Stomach (tissue), 8 donors: ENCODE measurements at regions not wholly inside any gene's neighbourhood (a gene's known extent, or its start where the extent isn't known, plus 50 kb on each side); places are given as distances from the start of the nearest gene placed in this dataset.

Source experiments
- DNase-seq, 2 donors: peaks; one replicate each; pipeline versions ENCODE4 v3.0.0 to v3.0.0-alpha.2; 2013 to 2019
- H3K27ac ChIP-seq, 5 donors: fragments of 200-600 bp in 4 of 5; sonication (generic) in 4 of 5; one replicate each; pipeline ENCODE4 v1.5.1; 2013 to 2019; ENCODE audit warnings: mild to moderate bottlenecking in 1 of 5, moderate library complexity in 1 of 5
- H3K27me3 ChIP-seq, 3 donors: fragments of 200-600 bp; sonication (generic); one replicate each; pipeline ENCODE4 v1.5.1; 2017 to 2019; ENCODE audit warnings: mixed run types in 1 of 3
- H3K36me3 ChIP-seq, 4 donors: fragments of 200-600 bp; sonication (generic); 1 replicate in 3 of 4; 2 replicates in 1 of 4; pipeline ENCODE4 v1.5.1; 2016 to 2019
- H3K4me1 ChIP-seq, 4 donors: fragments of 200-600 bp; sonication (generic); one replicate each; pipeline ENCODE4 v1.5.1; 2016 to 2019
- H3K4me3 ChIP-seq, 4 donors: fragments of 200-600 bp; sonication (generic) in 3 of 4; one replicate each; pipeline ENCODE4 v1.5.1; 2016 to 2019; ENCODE audit warnings: mild to moderate bottlenecking in 1 of 4
- H3K9me3 ChIP-seq, 4 donors: fragments of 200-600 bp; sonication (generic); one replicate each; pipeline ENCODE4 v1.5.1; 2016 to 2019
- CTCF ChIP-seq, 7 experiments: fragments of 450-650 bp in 4 of 7; fragments of 200-600 bp in 3 of 7; sonication (generic) in 3 of 7; IDR thresholded peaks; one replicate each; pipeline ENCODE4 v1.5.1; 2016 to 2019; ENCODE audit warnings: antibody characterized with exemption in 7 of 7, control low read depth in 2 of 7, mild to moderate bottlenecking in 1 of 7
- EP300 ChIP-seq: sonication (generic); formaldehyde crosslinking; IDR thresholded peaks from one replicate; pipeline ENCODE4 v1.6.1; 2017; ENCODE audit warnings: antibody characterized with exemption
- POLR2A ChIP-seq, 4 donors: fragments of 450-650 bp; IDR thresholded peaks; one replicate each; pipeline ENCODE4 v1.6.1; 2016; ENCODE audit warnings: antibody characterized with exemption in 4 of 4, control low read depth in 2 of 4, mild to moderate bottlenecking in 1 of 4, moderate library complexity in 1 of 4
- POLR2AphosphoS5 ChIP-seq, 3 donors: sonication (generic); formaldehyde crosslinking; IDR thresholded peaks; one replicate each; pipeline ENCODE4 v1.6.1; 2016; ENCODE audit warnings: antibody characterized with exemption in 3 of 3
- WGBS, 5 donors: extraction: QIAGEN DNeasy Blood & Tissue Kit in 3 of 5; methylation state at CpG; one replicate each; pipeline versions ENCODE4 v1.1.5 to v1.1.7; 2013 to 2018; 5-methylcytosine and 5-hydroxymethylcytosine counted together
- intact Hi-C: fragments of 100-400 bp; cut with DNase I; formaldehyde crosslinking; loops from one replicate; pipeline ENCODE4 v1.15.1; 2023; ENCODE audit warnings: low total_unique reads
- donor health status: healthy with polysubstance abuse.
- donor health status: Bipolar disorder and iron deficiency.
- donor health status: healthy.

DNA sequence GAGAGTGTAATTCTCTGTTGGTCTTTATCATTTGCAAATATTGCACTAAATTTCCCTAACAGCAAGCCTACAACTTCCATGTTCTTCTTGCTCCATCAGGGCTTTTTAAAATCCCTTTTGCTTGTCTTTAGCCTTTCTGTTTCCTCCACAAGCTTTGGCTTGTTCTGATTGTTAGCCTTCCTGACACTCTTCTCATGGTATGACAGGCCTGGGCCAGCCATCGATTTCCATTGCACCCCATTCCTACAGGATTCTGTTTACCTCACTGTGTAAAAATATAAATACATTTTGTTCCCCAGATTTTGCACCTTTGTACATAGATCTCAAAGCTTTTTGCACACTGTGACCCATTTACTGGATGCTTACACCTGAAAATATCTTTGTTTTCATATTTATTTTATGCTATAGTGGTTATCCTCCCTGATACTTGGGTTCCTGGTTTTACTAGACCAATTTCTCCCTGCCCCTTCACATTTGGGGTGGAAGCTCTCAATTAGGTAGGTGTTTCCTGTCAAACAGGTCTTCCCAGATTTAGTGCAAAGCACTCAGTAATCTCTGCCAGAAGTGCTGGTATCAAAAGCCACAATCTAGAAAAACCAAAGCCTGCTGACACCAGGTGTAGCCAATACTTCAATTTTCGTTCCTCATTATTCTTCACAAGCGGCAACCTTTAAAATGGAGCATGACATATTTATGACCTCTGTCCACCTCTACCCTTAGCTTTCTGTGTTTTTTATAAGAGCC lies 57.9 kb upstream of the PPP2R3A start:
- Histone ChIP-seq H3K27ac (no peak overlapping the region), H3K36me3 (no peaks in the 10 kb centered on the region), H3K9me3 (no peaks in the 10 kb centered on the region), H3K4me3 (no peak overlapping the region), H3K4me1 (peaks cover 0 to 7% (median 3%) of the 10 kb centered on the region in 4 donors), H3K27me3 (peaks cover 0 to 4% (median 0%) of the 10 kb centered on the region in 3 donors)
- TF ChIP-seq POLR2A (IDR thresholded peaks at IDR 0.05) (no peak), CTCF (IDR thresholded peaks at IDR 0.05) (no peak), POLR2AphosphoS5 (IDR thresholded peaks at IDR 0.05) (no peak)
- intact Hi-C loops, result no loop called here
- DNase-seq, result peak in 1 of 2 donors; percentile 10
- WGBS, 5 donors, result 47 to 65% (median 56%) methylated on average over 3 of the region's 3 CpGs

DNA sequence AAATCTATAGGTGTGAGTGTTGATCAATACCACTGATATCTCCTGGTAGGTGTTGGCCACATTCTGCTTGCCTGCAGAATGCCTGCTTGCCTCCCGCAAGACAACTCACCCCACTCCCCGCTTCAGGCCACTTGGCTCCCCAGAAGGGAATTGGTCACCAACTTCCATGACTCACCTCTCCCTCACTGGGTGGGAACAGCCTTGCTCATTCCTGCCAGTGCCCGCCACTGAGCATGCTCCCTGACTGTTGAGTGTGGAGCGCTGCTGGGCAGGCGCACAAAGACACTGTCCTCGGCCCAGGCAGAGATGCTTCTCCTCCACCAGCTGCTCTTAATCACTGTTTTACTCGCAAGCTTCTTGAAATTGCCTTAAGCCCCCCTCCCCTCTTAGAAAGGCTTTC lies 57.3 kb upstream of the PPP2R3A start:
- Histone ChIP-seq H3K27me3 (peaks cover 0 to 2% (median 0%) of the 10 kb centered on the region in 3 donors), H3K4me3 (no peak overlapping the region), H3K9me3 (no peaks in the 10 kb centered on the region), H3K4me1 (peaks cover 0 to 7% (median 3%) of the 10 kb centered on the region in 4 donors), H3K27ac (no peak overlapping the region), H3K36me3 (no peaks in the 10 kb centered on the region)
- intact Hi-C loops, result no loop called here
- DNase-seq, result peak in 1 of 2 donors; percentile 9
- no peak for TF ChIP-seq EP300
- no peak for TF ChIP-seq POLR2A (IDR thresholded peaks at IDR 0.05)
- TF ChIP-seq POLR2AphosphoS5 (IDR thresholded peaks at IDR 0.05), result no peak
- no peak for TF ChIP-seq CTCF (IDR thresholded peaks at IDR 0.05)
- WGBS, 5 donors, result 84 to 91% (median 89%) methylated on average over 7 of the region's 7 CpGs

- Histone ChIP-seq H3K9me3 (no peaks in the 10 kb centered on the region), H3K4me1 (peaks cover 0 to 7% (median 3%) of the 10 kb centered on the region in 4 donors), H3K4me3 (no peak overlapping the region), H3K27me3 (no peaks in the 10 kb centered on the region), H3K36me3 (no peaks in the 10 kb centered on the region), H3K27ac (no peak overlapping the region)
- DNase-seq, result no peak
- TF ChIP-seq POLR2AphosphoS5 (IDR thresholded peaks at IDR 0.05), result no peak
- TF ChIP-seq CTCF (IDR thresholded peaks at IDR 0.05), result no peak
- no peak for TF ChIP-seq EP300
- no peak for TF ChIP-seq POLR2A (IDR thresholded peaks at IDR 0.05)
- WGBS, 5 donors, result 85 to 100% (median 95%) methylated on average over 1 of the region's 1 CpG
- intact Hi-C loops, result no loop called here
Observed at GRCh38 chr3:135908737-135909136, 56.8 kb upstream of the PPP2R3A start.

DNA sequence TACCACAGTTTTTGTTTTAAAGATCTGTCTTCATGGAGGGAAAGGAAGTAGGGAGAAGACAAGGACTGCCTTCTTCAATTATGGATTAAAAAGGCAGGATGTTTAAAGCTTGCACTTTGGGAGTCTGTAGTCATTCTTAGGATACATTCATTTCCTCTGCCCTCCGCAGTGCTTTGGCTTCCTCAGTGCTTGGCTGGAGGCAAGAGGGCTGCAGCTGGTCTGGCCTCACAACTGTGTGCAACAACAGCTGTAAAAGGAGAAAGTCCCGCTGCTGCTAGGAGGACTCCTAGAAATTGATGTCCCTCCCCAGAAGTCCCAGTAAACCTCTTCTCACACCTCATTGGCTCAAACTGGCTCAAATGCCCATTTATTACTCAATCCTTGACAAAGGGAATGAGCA lies 54.4 kb upstream of the PPP2R3A start:
- intact Hi-C loops, result no loop called here
- TF ChIP-seq CTCF (IDR thresholded peaks at IDR 0.05), result no peak
- no peak for TF ChIP-seq POLR2AphosphoS5 (IDR thresholded peaks at IDR 0.05)
- no peak for TF ChIP-seq POLR2A (IDR thresholded peaks at IDR 0.05)
- TF ChIP-seq EP300, result no peak
- Histone ChIP-seq H3K27ac (no peak overlapping the region), H3K9me3 (no peaks in the 10 kb centered on the region), H3K4me3 (no peak overlapping the region), H3K36me3 (no peaks in the 10 kb centered on the region), H3K4me1 (peaks cover 0 to 7% (median 3%) of the 10 kb centered on the region in 4 donors), H3K27me3 (no peaks in the 10 kb centered on the region)
- DNase-seq, result peak in 1 of 2 donors; percentile 34
- WGBS, 5 donors, result 40 to 74% (median 61%) methylated on average over 2 of the region's 2 CpGs
